ENCODE measurements at regions not wholly inside any gene's neighbourhood (a gene's known extent, or its start where the extent isn't known, plus 50 kb on each side); places are given as distances from the start of the nearest gene placed in this dataset.

GRCh38 chr5:5810461-5810860 is 388.0 kb downstream of the ICE1 start:
- Histone ChIP-seq H2BK5ac (ENCODE audit: low read length) (no peak overlapping the region), H3K4me1 (ENCODE audit: control insufficient read depth, low read depth, low read length) (no peaks in the 10 kb centered on the region), H3K9ac (ENCODE audit: low read length) (no peak overlapping the region), H3K27ac (ENCODE audit: low read depth, low read length) (no peak overlapping the region), H2BK120ac (ENCODE audit: low read depth, low read length) (no peak overlapping the region), H3K79me1 (ENCODE audit: low read length) (no peaks in the 10 kb centered on the region), H3K27me3 (ENCODE audit: insufficient read depth, low read length, poor library complexity) (no peaks in the 10 kb centered on the region), H3K79me2 (ENCODE audit: control insufficient read depth, insufficient read depth, low read length) (no peaks in the 10 kb centered on the region), H3K36me3 (ENCODE audit: control insufficient read depth, insufficient read depth, low read length) (no peaks in the 10 kb centered on the region), H3K4me3 (ENCODE audit: low read length) (no peak overlapping the region), H3K4ac (ENCODE audit: low read depth, low read length) (no peak overlapping the region), H4K8ac (ENCODE audit: low read depth, low read length) (no peak overlapping the region), H2AK5ac (ENCODE audit: low read length) (no peak overlapping the region), H3K23ac (ENCODE audit: low read length) (no peak overlapping the region), H2BK15ac (replicated peaks; ENCODE audit: low read depth) (no peak overlapping the region), H3K18ac (ENCODE audit: low read length) (no peak overlapping the region), H3K56ac (ENCODE audit: low read length) (no peak overlapping the region), H3K4me2 (ENCODE audit: low read length) (no peak overlapping the region), H4K5ac (ENCODE audit: low read length) (no peak overlapping the region)
- WGBS (ENCODE audit: extremely low coverage, insufficient coverage, low lambda C conversion rate), result no CpG with 5 or more reads among the region's 2 CpGs
- DNase-seq, result no peak

- DNase-seq, result no peak
- Histone ChIP-seq H3K27me3 (ENCODE audit: insufficient read depth, low read length, poor library complexity) (no peaks in the 10 kb centered on the region), H3K4me3 (ENCODE audit: low read length) (no peak overlapping the region), H3K4ac (ENCODE audit: low read depth, low read length) (no peak overlapping the region), H4K5ac (ENCODE audit: low read length) (no peak overlapping the region), H3K79me2 (ENCODE audit: control insufficient read depth, insufficient read depth, low read length) (no peaks in the 10 kb centered on the region), H3K4me2 (ENCODE audit: low read length) (no peak overlapping the region), H2BK120ac (ENCODE audit: low read depth, low read length) (no peak overlapping the region), H2BK5ac (ENCODE audit: low read length) (no peak overlapping the region), H2BK15ac (replicated peaks; ENCODE audit: low read depth) (no peak overlapping the region), H3K9ac (ENCODE audit: low read length) (no peak overlapping the region), H4K8ac (ENCODE audit: low read depth, low read length) (no peak overlapping the region), H3K23ac (ENCODE audit: low read length) (no peak overlapping the region), H2AK5ac (ENCODE audit: low read length) (no peak overlapping the region), H3K36me3 (ENCODE audit: control insufficient read depth, insufficient read depth, low read length) (no peaks in the 10 kb centered on the region), H3K56ac (ENCODE audit: low read length) (no peak overlapping the region), H3K18ac (ENCODE audit: low read length) (no peak overlapping the region), H3K27ac (ENCODE audit: low read depth, low read length) (no peak overlapping the region), H3K4me1 (ENCODE audit: control insufficient read depth, low read depth, low read length) (no peaks in the 10 kb centered on the region), H3K79me1 (ENCODE audit: low read length) (no peaks in the 10 kb centered on the region)
- WGBS (ENCODE audit: extremely low coverage, insufficient coverage, low lambda C conversion rate), result no CpG with 5 or more reads among the region's 7 CpGs
Observed at GRCh38 chr5:5805916-5806315, 383.4 kb downstream of the ICE1 start.

GRCh38 chr5:5804478-5805233 is 382.2 kb downstream of the ICE1 start:
- Histone ChIP-seq H4K5ac (ENCODE audit: low read length) (no peak overlapping the region), H4K8ac (ENCODE audit: low read depth, low read length) (no peak overlapping the region), H2BK5ac (ENCODE audit: low read length) (no peak overlapping the region), H3K4me3 (ENCODE audit: low read length) (no peak overlapping the region), H3K4me1 (ENCODE audit: control insufficient read depth, low read depth, low read length) (no peaks in the 10 kb centered on the region), H3K56ac (ENCODE audit: low read length) (no peak overlapping the region), H2BK15ac (replicated peaks; ENCODE audit: low read depth) (no peak overlapping the region), H3K27me3 (ENCODE audit: insufficient read depth, low read length, poor library complexity) (no peaks in the 10 kb centered on the region), H3K23ac (ENCODE audit: low read length) (no peak overlapping the region), H2BK120ac (ENCODE audit: low read depth, low read length) (no peak overlapping the region), H3K9ac (ENCODE audit: low read length) (no peak overlapping the region), H3K27ac (ENCODE audit: low read depth, low read length) (no peak overlapping the region), H3K79me2 (ENCODE audit: control insufficient read depth, insufficient read depth, low read length) (no peaks in the 10 kb centered on the region), H2AK5ac (ENCODE audit: low read length) (no peak overlapping the region), H3K79me1 (ENCODE audit: low read length) (no peaks in the 10 kb centered on the region), H3K36me3 (ENCODE audit: control insufficient read depth, insufficient read depth, low read length) (no peaks in the 10 kb centered on the region), H3K4me2 (ENCODE audit: low read length) (no peak overlapping the region), H3K4ac (ENCODE audit: low read depth, low read length) (no peak overlapping the region), H3K18ac (ENCODE audit: low read length) (no peak overlapping the region)
- no peak for DNase-seq
- no CpG with 5 or more reads among the region's 8 CpGs for WGBS (ENCODE audit: extremely low coverage, insufficient coverage, low lambda C conversion rate)

- Histone ChIP-seq H3K79me1 (ENCODE audit: low read length) (no peaks in the 10 kb centered on the region), H3K4me2 (ENCODE audit: low read length) (no peak overlapping the region), H3K79me2 (ENCODE audit: control insufficient read depth, insufficient read depth, low read length) (no peaks in the 10 kb centered on the region), H3K4me3 (ENCODE audit: low read length) (no peak overlapping the region), H3K23ac (ENCODE audit: low read length) (no peak overlapping the region), H4K8ac (ENCODE audit: low read depth, low read length) (no peak overlapping the region), H2BK15ac (replicated peaks; ENCODE audit: low read depth) (no peak overlapping the region), H3K9ac (ENCODE audit: low read length) (no peak overlapping the region), H3K18ac (ENCODE audit: low read length) (no peak overlapping the region), H3K56ac (ENCODE audit: low read length) (no peak overlapping the region), H2BK120ac (ENCODE audit: low read depth, low read length) (no peak overlapping the region), H3K27me3 (ENCODE audit: insufficient read depth, low read length, poor library complexity) (no peaks in the 10 kb centered on the region), H3K4ac (ENCODE audit: low read depth, low read length) (no peak overlapping the region), H2AK5ac (ENCODE audit: low read length) (no peak overlapping the region), H3K4me1 (ENCODE audit: control insufficient read depth, low read depth, low read length) (no peaks in the 10 kb centered on the region), H4K5ac (ENCODE audit: low read length) (no peak overlapping the region), H3K27ac (ENCODE audit: low read depth, low read length) (no peak overlapping the region), H2BK5ac (ENCODE audit: low read length) (no peak overlapping the region), H3K36me3 (ENCODE audit: control insufficient read depth, insufficient read depth, low read length) (no peaks in the 10 kb centered on the region)
- DNase-seq, result no peak
- WGBS (ENCODE audit: extremely low coverage, insufficient coverage, low lambda C conversion rate), result no CpG with 5 or more reads among the region's 11 CpGs
Observed at GRCh38 chr5:5800801-5801761, 378.6 kb downstream of the ICE1 start.

DNA sequence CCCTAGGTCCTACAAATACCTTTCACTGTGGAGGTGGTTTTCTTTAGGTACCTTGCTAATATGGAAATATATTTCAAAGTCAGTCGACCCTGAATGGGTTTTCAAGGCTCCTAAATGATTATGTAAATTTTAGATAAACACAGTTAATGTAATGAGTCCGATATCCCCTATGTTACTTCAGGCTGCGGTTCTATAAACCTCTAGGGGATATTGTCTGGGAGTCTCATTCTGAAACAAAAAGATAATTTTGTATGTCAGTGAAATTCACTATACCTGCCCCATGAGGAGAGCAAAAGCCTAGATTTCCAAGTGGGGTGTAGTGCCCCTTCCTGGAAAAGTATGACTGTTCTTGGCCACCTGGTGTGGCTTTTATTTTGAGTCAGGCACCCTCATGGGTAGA is 377.3 kb downstream of the ICE1 start:
- H2BK5ac ChIP-seq (ENCODE audit: low read length), result no peak overlapping the region
- no peak overlapping the region for H3K23ac ChIP-seq (ENCODE audit: low read length)
- H3K9ac ChIP-seq (ENCODE audit: low read length), result no peak overlapping the region
- no peak overlapping the region for H3K18ac ChIP-seq (ENCODE audit: low read length)
- H3K27ac ChIP-seq (ENCODE audit: low read depth, low read length), result no peak overlapping the region
- no peaks in the 10 kb centered on the region for H3K79me1 ChIP-seq (ENCODE audit: low read length)
- no peak overlapping the region for H4K5ac ChIP-seq (ENCODE audit: low read length)
- H2BK15ac ChIP-seq (replicated peaks; ENCODE audit: low read depth), result no peak overlapping the region
- H3K79me2 ChIP-seq (ENCODE audit: control insufficient read depth, insufficient read depth, low read length), result no peaks in the 10 kb centered on the region
- no peaks in the 10 kb centered on the region for H3K36me3 ChIP-seq (ENCODE audit: control insufficient read depth, insufficient read depth, low read length)
- H3K4me3 ChIP-seq (ENCODE audit: low read length), result no peak overlapping the region
- H3K56ac ChIP-seq (ENCODE audit: low read length), result no peak overlapping the region
- no peak overlapping the region for H3K4me2 ChIP-seq (ENCODE audit: low read length)
- no peaks in the 10 kb centered on the region for H3K27me3 ChIP-seq (ENCODE audit: insufficient read depth, low read length, poor library complexity)
- no CpG with 5 or more reads among the region's 3 CpGs for WGBS (ENCODE audit: extremely low coverage, insufficient coverage, low lambda C conversion rate)
- no peak overlapping the region for H4K8ac ChIP-seq (ENCODE audit: low read depth, low read length)
- no peak overlapping the region for H2AK5ac ChIP-seq (ENCODE audit: low read length)
- no peaks in the 10 kb centered on the region for H3K4me1 ChIP-seq (ENCODE audit: control insufficient read depth, low read depth, low read length)
- no peak overlapping the region for H3K4ac ChIP-seq (ENCODE audit: low read depth, low read length)
- DNase-seq, result no peak
- H2BK120ac ChIP-seq (ENCODE audit: low read depth, low read length), result no peak overlapping the region

Measured in mesendoderm (in vitro differentiated cells).